ENCODE measurements at regions not wholly inside any gene's neighbourhood (a gene's known extent, or its start where the extent isn't known, plus 50 kb on each side); places are given as distances from the start of the nearest gene placed in this dataset.

DNA sequence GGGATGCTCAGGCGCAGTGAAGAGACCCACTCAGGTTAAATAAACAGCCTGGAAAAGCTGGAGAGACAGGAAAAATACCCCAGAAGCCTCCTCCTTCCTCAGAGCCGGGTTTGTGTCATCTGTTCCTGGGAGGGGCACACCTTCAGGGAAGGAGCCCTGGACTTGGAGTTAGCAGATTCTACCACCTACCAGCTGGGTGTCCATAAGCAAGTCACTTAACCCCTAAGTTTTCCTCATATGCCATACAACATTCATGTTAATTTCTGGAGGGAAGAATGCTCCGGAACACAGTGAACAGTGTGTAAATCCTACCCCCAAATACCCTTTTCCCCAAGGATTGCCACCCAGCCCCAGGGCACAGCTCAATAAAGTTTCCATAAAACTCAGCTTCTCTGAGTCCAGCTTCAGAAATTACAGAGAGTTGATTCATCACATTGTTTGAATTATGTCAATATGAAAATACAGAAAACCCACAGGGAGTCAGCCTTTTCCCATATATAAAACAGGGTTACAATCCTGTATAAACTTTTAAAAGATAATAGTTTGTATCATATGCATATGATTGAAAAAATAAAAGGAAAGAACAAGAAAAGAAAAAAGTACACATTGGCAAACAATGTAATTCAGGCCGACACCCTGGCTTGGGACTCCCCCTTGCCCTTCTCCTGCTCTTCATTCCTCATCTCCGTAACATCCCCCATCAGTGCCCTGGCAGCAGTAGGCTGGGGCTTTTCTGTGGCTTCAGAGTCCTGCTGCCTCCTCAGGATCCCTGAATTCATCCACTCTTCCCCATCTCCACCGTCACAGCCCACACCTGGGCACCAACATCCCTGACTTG lies 291.8 kb upstream of the USP24 start:
- DNase-seq = no peak

- no peak for DNase-seq
Measured at GRCh38 chr1:55505326-55505725, 290.2 kb upstream of the USP24 start.

DNA sequence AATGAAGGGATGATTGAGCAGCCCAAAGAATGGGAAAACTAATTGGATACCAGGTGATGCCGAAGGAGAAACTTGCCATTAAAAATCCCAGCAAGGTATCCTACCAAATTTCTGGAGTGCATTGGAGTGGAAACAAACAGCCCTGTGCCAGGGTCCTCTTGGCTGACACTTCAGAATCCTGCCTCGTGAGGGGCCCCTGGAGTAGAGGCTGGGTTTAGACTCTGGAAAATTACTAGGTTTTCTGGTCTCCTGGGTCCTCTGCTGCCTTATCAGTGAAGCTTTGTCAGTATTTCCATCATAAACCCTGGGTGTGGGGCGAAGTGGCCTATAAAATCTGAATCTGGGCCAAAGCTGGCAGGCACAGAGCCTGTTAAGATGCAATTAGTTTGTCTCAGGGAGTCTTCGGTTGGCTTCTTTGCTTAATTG lies 289.2 kb upstream of the USP24 start:
- no peak for DNase-seq

DNA sequence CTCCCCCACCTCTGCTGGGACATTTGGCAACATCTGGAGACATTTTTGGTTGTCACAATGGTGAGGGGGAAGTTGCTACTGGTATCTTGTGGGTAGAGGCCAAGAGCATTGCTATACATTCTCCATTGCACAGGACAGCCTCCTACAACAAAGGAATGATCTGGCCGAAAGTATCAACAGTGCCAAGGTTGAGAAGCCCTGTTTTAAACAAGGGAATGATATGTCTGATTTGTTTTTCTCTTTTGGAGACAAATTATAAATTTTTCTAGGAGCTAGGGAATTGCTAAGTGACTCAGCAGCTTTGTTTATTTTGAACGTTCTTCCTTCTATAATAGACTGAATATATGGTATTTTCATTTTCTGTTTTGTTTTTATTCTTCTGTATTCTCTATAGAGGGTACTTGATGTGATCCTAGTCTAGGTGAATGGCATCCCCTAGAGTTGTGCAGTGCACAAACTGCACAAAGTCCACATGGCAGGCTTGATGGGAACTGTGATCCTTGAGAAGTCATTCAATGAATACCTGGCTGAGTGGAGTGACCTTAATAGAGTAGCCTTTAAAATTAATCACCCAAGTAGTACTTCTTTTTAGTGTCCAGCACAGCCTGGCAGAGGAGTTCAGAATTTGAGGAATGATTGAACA lies 288.6 kb upstream of the USP24 start:
- DNase-seq = no peak

GRCh38 chr1:55500601-55501000 lies 285.4 kb upstream of the USP24 start:
- DNase-seq = no peak

DNA sequence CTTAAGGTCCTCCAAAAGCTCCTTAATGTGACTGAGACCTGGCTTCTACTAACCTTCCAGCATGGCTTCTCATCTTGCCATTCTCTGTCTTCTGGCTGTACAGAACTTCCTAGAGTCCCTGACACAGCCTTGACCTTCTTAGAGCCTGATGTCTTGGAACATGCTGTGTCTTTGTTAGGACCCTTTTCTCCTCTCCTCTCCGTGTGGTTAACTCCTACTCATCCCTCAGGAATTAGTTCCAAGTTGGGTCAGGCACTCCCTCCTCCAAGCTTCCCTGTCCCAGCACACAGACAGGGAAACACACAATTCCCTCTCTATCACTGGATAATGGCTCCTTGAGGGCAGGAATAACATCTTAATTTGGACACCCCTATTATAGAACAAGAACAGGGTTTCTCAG lies 275.4 kb upstream of the USP24 start:
- DNase-seq = no peak

DNA sequence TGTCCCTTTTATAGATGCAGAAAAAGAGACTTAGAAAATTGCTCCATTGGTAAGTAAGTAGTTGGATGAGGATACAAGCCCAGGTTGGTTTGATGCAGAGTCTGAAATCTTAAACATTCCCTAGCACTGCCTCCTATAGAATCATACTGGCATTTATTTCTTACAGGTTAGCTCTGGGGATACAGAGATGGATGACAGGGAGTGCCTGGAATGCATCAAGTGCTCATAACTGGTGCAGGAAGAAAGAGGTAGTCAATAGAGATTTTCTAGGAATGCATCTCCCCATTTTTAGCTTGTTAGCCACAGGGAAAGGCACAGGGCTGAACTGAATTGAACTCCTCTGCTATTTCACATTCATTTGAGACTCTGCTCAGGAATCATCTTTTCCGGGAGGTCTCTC lies 269.0 kb upstream of the USP24 start:
- DNase-seq = no peak

DNA sequence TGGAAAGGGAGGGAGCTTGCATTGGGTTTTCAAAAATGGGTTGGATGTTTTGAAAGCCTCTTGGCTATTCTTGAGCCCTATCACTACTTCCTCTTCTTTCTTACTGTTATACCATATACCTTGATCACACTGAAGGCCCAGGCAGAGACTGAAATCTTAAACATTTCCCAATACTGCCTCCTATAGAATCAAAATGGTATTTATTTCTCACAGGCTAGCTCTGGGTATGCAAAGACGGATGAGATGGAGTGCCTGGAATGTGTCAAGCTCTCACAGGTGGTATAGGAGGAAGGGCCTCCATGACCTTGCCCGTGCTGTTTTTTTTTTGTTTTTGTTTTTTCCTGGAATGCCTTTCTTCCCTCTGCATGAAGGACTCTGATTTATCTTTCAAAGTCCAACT lies 268.4 kb upstream of the USP24 start:
- no peak for DNase-seq

- DNase-seq = no peak
Measured at GRCh38 chr1:55481634-55482033, 266.5 kb upstream of the USP24 start.

- DNase-seq = no peak
Measured at GRCh38 chr1:55480029-55480795, 265.0 kb upstream of the USP24 start.

GRCh38 chr1:55478742-55479141 lies 263.6 kb upstream of the USP24 start:
- no peak for DNase-seq

- no peak for DNase-seq
Measured at GRCh38 chr1:55477953-55478352, 262.8 kb upstream of the USP24 start.

DNA sequence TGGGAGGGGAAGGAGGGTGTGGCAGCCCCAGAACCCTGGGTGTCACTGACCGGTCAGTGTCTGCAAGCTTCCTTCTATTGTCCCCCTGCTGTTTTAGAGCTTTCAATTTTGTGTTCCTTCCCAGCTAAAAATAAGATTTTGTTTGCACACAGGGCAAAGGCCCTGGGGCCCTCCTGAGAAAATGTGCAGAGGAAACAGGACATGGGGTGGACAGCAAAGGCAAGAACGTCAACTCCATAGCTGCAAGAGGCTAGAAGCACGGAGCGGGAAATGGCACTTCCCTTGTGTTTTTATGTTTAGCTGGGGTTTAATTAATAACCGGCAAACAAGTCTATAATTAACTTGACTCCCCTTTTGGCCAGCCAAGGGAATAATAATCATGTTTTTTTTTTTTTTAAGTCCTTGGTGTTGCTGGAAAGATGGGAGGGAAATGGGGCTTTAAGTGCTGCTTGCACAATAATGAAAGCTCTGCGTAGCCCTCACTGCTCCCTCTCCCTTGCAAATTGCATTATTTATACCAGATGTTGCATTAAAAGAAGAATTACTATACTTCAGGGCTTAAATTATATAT lies 261.4 kb upstream of the USP24 start:
- no peak for DNase-seq

- DNase-seq = no peak
Measured at GRCh38 chr1:55474168-55474786, 259.1 kb upstream of the USP24 start.

DNA sequence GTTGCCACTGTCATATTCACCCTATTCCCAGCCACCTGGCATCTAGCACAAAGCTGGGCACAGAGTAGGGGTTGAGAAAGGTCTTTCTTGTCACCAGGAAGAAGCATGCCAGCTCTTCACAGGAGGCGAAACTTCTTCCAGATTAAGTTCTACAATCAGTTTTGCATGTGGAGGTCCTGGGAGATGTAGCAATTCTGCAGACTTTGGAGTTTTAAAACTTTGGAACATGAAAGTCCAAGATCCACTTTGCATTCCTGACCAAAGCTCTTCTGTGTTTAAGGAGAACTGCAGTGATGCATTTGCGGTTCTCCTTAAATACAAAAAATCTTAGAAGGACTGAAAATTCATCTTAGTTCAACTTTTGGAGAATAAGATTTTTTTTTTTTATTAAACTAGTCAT lies 258.5 kb upstream of the USP24 start:
- no peak for DNase-seq

DNA sequence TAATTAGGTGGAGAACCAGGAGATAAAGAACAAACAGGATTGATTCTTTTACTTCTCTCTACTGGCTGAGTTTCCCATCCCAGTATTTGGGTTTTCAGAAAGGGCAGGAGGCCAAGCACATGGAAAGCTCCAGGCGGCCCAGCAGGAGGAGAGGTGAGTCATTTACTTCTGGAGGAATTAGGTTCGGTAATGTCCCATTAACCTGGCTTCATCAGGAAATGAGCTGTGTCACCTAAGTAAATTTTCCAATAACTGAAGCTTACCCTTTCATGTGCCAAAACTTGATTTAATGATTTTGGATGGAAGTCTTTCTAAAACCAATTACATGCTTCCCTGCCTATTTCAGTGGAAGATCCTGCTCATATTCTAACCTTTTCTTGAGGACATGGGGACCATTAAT lies 257.6 kb upstream of the USP24 start:
- DNase-seq = no peak

DNA sequence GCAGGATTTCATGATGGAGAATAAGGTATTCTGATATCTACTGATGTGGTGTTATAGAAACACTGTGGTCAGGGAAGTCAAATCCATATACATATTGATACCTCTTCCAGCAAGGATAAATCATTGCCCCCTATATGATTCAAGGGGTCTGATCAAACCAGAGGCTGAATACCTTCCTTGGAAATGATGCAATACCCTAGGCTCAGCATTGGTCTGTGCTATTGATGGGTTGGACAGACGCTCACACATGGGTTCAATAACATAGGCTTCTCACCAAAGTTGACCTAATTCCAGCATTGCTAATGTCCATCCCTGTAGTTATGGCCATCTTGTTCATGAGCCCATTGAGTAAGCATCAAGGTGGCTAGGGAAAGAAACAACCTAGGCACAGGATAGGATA lies 257.0 kb upstream of the USP24 start:
- no peak for DNase-seq

DNA sequence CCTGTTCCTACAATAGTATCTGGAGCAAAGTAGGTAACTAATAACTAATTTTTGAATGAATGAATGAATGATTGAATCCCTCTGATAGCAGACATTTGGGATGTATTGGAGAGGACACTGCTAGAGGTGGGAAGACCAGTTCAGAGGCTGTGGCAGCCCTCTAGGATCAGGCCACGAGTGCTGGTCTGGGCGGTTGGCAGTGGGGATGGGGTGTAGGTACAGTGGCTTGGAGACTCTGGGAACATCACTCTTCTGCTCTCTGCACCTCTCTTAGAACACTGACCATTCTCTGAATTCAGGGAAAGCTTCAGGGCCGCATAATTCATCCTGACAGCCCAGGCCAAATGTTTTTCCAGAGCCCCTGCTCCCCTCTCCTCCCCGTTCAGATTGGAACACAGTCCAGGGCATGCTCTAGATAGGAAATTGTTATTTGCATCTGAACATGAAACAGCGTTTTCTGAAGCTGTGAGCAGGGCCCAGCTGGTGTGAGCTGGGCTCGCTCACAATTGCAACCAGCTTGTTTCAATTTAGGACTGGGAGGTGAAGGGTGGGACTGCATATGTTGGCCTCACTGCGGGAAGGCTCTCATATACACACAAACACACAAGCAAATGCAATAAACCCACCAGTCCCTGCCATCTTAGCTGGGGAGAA lies 253.1 kb upstream of the USP24 start:
- DNase-seq = no peak

DNA sequence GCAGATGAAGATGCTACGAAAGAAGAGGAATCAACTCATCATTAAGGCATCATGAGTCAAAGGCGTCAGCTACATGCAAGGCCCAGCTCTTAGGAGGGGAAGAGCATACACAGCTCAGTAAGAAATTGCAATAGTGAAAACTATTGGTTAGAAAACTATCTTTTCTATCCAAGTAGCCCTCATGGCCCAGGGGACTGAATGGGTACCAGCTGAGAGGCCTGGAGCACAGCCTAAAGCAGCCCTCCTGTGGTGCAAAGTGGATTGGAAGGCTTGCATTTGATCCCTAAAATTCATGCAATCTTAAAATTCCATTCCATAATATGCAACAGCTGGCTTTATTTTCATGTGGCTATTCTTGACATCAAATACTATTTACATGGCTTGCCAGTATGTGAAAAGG lies 251.8 kb upstream of the USP24 start:
- no peak for DNase-seq

DNA sequence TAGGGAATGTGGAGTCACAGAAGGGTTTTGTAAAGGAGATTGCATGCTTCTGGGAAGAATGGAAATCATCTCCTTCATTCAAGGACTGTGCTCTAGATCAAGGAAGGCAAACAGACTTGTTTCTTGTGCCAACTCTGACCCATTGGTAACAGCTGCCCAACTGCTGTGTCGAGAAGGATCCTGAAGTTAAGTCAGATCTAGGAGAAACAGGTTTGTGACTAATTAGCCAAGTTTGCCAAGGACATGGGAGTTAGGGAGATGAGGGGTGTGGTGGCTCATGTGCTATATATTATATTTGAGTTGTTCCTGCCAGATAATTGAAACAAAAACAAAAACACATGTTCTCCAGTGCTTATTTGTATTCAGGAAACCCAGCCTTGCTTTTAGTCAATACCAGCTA lies 251.2 kb upstream of the USP24 start:
- DNase-seq = no peak

DNA sequence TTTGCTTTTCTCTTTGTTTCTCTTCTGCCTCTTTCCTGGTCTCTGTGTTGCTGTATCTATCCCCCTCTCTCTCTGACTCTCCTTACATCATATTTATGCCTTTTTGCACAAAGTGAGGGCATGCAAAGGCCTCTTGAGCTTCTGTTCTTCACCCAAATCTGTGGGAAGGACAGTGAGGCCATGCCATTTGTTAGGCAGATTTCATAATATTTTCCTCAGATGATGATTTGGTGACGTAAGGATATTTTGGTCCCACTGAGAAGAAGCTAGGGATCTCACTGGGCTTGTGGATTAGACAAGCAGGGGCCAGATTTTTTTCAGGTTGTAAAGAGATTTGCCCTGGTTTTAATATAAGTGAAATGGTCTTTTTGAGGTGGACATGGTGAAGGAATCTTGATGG lies 249.4 kb upstream of the USP24 start:
- DNase-seq = no peak

DNA sequence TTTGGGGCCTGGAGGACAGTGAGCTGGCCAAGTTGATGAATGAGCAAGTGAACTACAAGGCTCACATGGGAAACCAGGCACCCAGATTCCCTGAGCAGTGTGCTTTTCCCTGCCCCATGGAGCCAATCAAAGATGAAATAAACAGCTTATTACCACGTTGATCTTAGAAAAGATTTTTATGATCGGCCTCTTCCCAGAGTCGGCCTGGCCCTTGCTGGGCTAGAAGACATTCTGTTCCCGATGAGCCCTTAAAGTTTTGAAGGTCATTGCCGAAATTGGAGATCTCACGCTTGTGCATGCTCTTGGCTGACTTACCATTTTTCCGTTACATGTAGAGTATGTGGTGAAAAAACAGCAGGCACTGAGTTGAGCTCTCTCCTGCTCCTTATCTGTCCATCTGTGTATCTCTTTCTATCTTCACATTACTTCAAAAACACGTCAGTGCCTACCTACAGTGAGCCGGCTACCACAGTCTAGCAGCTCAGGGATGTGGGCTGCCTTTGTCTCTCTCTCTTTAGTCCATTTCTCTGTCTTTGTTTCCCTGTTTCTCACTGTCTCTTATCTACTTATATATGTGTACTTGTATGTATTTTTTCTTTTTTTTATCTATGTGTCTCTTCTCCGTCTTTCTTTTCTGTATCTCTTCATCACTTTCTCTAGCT lies 248.8 kb upstream of the USP24 start:
- DNase-seq = no peak

Data from activated naive CD4-positive, alpha-beta T cell treated with anti-CD3 and anti-CD28 coated beads, Interleukin-2, amount 50 U/mL, for 16 hours (primary cell).